ENCODE measurements at regions not wholly inside any gene's neighbourhood (a gene's known extent, or its start where the extent isn't known, plus 50 kb on each side); places are given as distances from the start of the nearest gene placed in this dataset.
A peak's percentile ranks its signal among the peaks of the same experiment; 100 is the strongest.
"Not testable (repeated sequence)": the region's sequence is repeated elsewhere in the genome, so short reads cannot be mapped to it uniquely, and the experiment has no call there.

DNA sequence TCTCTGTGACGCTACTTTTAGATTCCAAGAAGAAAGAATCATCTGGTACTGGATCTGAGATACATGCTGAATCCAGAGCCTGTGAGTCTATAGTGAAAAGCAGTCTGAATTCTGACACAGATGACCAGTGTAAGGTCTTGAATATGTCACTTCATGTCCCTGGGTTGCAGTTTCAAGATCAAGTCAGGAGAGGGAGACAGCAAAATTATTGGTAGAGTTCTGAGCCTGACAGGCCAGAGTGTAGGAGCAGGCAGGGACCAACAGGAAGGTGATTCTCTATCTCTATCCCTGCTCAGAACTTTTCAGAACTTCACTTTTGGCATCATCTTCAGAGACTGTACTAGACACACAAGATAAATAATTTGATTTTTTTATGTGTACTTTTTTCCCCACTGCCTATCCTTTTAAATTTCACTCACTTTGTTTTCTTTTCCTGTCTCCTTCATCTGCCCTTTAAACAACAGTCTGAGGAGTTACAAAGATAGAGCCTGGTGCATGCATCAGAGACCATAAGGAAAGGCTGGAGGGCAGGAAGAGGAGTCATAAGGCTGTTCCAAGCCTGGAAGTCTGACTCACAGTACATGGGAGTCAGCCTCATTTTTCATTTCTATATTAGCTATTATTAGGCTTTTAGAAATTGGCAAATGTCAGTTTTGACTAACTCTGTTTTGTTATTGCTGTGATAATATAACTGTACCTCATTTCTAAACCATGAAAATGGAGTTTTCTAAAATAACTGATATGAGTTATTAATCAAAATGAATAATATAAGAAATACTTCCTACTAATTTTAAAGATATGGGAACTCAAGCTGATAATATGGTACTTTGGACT lies 120.2 kb upstream of the TMEM229A start:
- DNase-seq (ENCODE audit: low spot score): peak; percentile 20

DNA sequence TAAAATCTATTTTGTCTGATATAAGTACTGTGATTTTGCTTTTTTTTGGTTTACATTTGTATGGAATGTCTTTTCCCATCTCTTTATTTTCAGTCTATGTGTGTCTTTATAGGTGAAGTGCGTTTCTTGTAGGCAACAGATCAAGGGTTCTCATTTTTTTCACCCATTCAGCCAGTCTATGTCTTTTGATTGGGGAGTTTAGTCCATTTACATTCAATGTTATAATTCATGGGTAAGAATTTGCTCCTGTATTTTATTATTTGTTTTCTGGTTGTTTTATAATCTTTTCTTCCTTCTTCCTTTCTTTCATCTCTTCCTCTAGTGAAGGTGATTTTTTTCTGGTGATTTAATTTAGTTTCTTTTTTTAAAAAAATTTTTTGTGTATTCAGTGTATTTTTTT lies 104.8 kb upstream of the TMEM229A start:
- DNase-seq (ENCODE audit: low spot score): no peak

DNA sequence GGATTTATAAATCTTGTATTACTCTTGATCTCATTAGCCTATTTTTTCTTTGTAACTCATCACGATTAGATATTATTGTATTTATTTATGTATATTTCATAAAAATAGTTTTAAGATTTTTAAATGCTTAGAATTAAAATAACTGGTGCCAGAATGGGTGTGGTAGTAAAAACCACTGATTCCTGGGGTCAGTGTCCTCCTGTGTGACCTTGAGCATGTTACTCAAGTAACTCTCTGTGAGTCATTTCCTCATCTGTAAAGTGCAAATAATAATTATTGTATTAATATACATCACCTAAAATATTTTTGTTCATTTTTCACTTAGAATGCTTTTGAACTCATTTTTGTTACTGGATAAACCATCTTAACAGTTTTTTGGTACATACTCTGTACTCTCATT lies 91.3 kb upstream of the TMEM229A start:
- DNase-seq (ENCODE audit: low spot score): no peak

DNA sequence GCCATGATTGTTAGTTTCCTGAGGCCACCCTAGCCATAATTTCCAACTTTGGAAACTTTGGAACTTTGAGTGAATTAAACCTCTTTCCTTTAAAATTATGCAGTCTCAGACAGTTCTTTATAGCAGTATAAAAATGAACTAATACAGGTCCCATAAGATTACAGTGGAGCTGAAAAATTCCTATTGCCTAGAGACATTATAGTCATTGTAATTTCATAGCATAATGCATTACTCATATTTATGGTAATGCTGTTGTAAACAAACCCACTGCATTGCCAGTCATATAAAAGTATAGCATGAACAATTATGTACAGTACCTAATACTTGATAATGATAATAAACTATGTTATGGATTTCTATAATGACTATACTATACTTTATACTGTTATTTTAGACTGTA lies 88.0 kb upstream of the TMEM229A start:
- no peak for DNase-seq (ENCODE audit: low spot score)

DNA sequence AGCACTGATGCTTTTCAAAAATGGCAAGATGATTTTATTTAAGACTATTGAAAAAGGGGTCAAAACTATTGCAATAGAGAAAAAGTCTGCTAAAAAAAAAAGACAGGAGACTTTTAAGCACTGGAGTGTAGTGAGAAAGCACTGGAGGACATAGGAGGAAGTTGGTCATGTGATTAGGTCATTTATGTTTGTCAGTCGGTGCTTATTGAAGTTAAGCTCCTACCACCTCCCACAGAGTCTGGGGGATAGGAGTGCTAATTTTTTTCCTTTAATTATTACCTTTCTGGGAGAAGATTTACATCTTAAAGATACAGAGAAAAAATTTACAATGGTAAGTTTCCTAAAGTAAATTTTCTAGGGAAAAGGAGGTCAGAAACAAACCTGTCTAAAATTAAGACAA lies 80.2 kb upstream of the TMEM229A start:
- no peak for DNase-seq (ENCODE audit: low spot score)

DNA sequence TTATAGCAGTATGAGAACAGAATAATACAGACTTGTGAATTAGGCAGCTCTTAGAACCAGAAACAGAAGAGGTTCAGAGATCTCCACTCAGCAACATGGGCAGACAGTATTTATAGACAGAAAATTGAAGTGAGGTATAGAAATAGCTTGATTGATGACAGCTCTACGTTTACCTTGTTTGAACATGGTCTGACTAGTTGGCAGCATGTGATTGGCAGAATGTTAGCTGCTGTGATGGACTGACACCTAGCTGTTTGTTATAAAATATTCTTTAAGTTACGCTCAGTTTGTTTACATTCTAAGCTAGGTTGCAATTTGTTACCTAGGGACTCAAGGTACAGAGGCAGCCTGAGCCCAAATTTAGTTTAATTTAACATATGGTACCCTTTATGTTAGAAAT lies 73.7 kb upstream of the TMEM229A start:
- DNase-seq (ENCODE audit: low spot score): no peak

DNA sequence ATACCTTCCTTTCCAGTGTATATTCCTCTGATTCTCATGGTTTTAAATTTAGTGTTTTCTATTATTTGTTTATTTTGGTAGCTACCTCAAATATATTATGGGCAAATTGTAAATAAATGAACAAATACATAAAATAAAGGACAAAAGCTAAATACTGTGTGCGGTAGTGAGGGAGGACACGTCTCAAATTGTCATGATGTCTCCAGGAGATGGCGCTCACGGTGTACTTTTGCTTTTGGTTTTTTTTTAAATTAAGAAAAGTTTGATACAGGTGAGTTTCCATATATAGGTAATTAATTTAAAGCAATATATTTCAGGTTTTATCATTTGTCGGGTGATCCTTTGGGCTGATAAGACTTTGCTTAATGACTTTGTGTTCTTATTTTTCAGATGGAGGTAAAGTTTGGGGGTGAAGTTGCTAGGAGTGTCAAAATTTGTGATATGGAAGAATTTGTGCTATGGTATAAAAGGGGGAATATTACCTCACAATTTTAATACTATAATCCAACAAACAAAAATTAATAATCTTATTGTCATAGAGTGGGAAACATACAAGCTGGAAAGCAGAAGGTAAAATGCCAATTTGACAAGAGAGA lies 68.4 kb upstream of the TMEM229A start:
- DNase-seq (ENCODE audit: low spot score): peak; percentile 8

DNA sequence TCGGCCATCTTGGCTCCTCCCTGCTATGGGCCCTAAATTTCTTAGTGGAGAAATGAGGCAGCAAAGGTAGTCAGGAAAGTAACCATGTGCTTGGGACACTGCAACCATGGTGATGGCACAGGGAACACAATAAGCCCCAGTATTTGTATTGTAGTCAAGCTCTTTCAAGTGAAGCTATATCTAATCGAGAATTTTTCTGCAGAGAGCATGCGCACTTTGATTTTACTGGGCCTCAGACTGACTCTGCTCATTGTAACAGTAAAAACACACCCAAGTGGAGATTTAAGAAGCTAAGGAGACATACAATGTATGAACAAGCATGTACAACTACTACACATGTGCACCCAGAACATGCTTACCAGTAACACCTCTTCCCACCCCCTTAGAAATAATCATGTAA lies 67.3 kb upstream of the TMEM229A start:
- DNase-seq (ENCODE audit: low spot score): no peak

DNA sequence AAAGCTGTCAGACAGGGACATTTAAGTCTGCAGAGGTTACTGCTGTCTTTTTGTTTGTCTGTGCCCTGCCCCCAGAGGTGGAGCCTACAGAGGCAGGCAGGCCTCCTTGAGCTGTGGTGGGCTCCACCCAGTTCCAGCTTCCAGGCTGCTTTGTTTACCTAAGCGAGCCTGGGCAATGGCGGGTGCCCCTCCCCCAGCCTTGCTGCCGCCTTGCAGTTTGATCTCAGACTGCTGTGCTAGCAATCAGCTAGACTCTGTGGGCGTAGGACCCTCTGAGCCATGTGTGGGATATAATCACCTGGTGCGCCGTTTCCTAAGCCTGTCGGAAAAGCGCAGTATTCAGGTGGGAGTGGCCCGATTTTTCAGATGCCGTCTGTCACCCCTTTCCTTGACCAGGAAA lies 66.7 kb upstream of the TMEM229A start:
- not testable (repeated sequence) for DNase-seq (ENCODE audit: low spot score)

DNA sequence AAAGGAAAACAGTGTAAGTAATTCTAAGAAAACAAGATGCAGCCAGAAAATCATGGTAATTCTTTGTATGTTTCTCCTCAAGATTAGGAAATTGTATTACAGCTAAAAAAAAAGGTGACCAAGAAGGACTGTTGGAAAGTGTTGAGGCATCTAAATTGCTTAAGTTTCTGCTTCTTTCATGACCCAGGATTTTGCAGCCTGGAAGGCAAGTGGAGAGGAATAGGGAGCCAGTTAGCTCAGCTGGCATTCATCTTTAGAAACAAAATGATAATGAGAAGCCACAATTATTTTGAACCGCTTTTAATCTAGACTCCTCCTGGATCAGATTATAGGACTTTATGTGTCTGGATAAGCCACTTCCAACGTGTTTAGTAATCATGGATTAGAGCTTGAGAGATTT lies 56.8 kb upstream of the TMEM229A start:
- no peak for DNase-seq (ENCODE audit: low spot score)

DNA sequence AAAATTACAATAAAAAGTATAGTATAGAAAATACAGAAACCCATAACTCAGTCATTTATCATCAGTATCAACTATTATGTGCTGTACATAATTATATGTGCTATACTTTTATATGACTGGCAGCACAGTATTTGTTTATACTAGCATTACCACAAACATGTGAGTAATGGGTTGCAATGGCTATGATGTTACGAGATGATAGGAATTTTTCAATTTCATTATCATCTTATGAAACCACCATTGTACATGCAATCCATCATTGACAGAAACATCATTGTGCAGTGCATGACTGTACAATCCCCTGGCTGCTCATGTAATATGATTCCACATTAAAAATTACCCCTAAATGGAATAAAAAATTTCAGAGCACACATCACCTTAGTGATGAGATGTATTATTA lies 55.7 kb upstream of the TMEM229A start:
- no peak for DNase-seq (ENCODE audit: low spot score)

DNA sequence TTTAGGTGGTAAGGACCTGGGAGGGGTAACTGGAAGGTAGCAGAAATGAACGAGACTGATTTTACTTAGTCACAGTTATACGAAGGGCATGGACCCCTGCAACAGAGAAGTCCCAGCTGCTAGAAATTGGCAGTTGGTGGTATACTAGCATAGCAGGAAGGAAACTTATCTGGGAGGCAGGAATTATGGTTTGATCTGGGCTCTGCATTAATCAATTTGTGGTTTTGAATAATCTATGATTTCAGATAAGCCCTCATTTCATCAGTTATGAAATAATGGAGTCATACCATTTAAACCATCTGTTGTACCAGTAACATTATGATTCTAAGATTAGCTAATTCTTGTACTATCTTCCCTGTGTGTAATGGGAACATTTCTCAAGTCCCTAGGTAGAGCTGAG lies 54.0 kb upstream of the TMEM229A start:
- no peak for DNase-seq (ENCODE audit: low spot score)

DNA sequence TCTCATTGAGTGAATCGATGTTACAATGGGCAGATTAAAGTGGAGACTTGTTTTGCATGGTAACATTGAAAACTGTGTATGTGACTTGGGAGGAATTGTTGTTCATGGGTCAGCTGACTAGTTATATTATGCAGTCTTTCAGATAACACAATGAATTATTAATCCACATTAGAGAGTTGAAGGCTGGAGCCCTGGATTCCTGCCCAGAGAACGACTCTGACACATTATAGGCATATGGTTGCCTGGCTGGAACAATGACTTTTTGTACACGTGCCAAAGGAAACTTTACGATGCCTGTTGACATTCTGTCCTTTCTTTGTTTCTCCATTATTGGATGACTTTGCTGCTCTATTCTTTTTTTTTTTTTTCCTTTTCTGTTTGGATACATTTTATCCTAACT lies 52.3 kb upstream of the TMEM229A start:
- no peak for DNase-seq (ENCODE audit: low spot score)

DNA sequence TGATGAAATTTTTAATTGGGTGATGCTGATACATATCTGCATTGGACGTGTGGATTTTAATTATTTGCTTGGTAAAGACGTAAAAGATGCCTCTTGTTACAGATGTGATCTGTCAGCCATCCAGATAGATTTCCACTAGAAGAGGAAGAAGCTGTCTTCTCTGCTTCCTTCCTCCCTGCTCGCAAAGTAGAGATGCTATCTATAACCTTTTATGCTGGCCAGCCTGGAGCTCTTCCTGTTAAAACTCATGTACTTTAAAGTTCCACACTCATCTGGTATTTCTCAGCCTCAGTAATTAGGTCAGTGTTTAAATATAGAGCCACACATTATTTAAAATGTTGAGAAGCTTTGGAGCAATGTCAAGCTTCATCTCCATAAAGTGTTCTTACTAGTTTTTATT lies 51.2 kb upstream of the TMEM229A start:
- no peak for DNase-seq (ENCODE audit: low spot score)

All from hepatic stellate cell (primary cell).